HG02840 (cell line): ENCODE measurements at regions not wholly inside any gene's neighbourhood (a gene's known extent, or its start where the extent isn't known, plus 50 kb on each side); places are given as distances from the start of the nearest gene placed in this dataset.

Source experiments
- ATAC-seq: cut with Tn5 transposase; IDR thresholded peaks from one replicate; pipeline ENCODE4 v1.9.1; 2021; ENCODE audit warnings: mild to moderate bottlenecking, moderate library complexity, moderate number of reproducible peaks; ENCODE audit not compliant: unreplicated experiment, low FRiP score

DNA sequence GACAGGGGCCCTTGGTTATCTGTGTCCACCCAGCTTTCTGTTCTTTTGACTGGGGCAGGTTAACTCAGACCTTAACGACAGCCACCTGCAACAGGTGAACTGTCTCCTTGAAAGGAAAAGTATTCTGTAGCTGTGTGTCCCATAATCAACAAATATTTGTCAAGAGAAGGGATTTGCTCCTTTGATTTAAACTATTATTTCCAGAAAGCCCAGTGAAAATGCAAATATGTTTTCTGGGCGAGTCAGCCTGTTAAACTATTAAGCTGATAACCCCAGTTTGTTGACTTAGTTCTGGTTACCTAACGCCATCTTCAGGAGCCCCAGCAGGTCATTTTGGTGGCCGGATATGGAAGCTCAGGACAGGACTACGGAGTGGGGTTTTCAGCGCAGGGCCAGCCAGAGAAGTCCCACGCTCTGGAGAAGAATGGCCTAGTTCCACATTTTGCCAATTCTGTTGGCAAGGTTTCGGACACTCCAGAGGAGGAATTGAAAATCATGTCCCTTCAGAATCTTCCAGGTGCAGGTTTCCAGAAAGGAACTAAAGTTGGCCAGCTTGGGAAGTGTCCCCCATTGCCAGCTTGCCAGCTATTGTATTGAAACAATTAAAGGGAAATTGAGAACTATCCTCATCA, 54.5 kb downstream of the ADRA2A start:
- no peak for ATAC-seq

DNA sequence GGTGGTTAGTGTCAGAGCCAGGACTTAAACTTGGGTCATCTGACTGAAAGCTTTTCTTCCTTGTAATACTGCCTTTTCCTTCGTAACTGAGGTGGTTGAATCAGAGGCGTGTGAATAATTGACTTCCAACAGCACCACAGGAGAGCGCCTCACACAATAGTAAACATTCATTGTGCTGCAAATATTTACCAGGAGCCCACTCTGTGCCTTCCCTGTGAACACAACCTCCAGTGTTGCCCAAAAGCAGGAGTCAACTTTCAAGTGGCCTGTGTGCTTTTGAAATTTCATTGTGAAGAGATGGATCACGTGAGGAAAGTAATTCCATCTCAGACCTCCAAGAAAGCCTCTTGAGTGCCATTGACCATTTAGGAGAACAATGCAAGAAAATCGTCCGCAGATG, 60.2 kb downstream of the ADRA2A start:
- ATAC-seq, result no peak

DNA sequence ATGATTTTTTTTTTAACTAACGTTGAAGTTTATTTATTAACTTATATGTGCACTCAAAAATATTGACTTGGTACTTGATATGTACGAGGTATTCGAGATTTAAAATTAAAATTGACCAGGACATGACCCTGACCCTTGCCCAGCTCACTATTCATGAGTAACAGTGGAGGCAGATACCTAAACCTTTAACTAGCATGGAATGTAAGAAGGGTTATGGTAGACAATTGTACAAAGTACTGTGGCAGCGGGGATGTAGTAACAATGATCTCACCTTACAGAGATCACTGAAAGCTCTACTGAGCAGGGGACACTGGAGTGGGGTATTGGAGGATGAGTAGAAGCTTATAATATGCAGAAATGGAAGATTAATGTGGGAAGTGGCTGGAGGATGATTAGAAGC, 60.8 kb downstream of the ADRA2A start:
- no peak for ATAC-seq

DNA sequence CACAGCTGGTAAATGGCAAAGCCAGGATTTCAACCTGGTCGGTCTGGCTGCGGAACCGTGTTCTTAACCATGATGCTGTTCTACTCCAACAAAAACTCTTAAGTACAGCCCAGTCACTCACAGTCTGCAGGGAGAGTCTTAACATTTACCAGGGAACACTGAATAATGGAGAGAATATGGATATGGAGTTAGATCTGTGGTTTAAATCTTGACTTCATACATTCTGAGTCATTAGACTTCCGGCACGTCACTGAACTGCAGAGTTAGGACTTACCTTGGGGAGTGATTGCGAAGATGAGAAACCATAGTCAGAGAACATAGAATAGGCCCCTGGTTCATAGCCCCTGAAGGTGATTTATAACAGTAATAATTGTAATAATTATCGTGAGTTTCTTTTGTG, 61.7 kb downstream of the ADRA2A start:
- no peak for ATAC-seq

- no peak for ATAC-seq
Measured at GRCh38 chr10:111139567-111139966, 62.7 kb downstream of the ADRA2A start.

DNA sequence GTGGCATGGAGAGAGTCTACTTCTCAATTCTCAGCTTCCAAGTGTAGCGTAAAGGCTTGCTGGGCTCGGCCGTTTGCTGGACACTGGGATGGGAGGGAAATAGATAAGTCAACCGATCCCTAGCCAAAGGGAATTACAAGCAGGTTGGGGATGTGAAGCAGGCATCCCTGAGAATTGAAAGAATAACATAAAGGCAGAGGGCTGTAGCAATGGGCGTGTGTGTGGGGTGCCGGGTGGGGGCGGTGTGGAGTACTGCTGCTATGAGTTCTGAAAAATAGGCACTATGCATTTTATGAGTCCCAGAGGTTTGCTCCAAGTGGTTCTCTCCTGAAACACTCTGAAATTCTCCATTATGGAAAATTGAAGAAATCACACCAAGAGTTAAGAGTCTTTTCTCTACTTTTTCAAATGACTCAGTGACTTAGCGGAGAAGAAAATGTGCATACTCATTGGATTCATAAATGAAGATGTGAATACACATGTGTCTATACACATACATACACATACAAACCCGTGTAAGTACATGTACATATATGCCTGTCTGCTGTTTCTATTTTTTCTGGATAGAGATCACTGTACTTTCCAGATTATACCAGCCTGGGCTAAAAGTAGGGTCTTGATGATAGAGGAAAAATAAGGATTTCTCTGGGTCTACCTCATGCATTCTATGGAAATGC, 65.4 kb downstream of the ADRA2A start:
- ATAC-seq, result no peak

- no peak for ATAC-seq
Measured at GRCh38 chr10:111146025-111146640, 69.3 kb downstream of the ADRA2A start.

GRCh38 chr10:111148025-111148424, 71.2 kb downstream of the ADRA2A start:
- no peak for ATAC-seq

GRCh38 chr10:111148440-111148839, 71.6 kb downstream of the ADRA2A start:
- no peak for ATAC-seq

DNA sequence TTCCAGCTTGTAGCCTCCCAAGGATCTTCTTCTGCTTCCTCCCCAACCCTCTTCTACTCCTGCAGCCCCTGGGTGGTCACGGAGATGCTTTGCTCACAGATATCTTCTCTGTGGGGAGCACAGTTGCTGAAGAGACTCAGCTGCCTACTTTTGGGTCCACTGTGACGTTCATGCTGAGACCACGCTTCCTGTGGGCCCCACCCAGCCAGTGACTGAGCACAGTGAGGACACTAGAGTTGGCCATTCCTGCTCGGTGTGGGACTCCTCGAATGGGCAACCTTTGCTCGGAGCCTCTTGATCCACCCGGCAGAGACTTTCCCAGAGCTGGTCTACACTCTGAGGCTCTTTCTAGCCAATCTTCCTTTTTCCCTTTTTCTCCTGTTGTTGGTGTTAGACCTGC, 73.9 kb downstream of the ADRA2A start:
- ATAC-seq, result no peak

DNA sequence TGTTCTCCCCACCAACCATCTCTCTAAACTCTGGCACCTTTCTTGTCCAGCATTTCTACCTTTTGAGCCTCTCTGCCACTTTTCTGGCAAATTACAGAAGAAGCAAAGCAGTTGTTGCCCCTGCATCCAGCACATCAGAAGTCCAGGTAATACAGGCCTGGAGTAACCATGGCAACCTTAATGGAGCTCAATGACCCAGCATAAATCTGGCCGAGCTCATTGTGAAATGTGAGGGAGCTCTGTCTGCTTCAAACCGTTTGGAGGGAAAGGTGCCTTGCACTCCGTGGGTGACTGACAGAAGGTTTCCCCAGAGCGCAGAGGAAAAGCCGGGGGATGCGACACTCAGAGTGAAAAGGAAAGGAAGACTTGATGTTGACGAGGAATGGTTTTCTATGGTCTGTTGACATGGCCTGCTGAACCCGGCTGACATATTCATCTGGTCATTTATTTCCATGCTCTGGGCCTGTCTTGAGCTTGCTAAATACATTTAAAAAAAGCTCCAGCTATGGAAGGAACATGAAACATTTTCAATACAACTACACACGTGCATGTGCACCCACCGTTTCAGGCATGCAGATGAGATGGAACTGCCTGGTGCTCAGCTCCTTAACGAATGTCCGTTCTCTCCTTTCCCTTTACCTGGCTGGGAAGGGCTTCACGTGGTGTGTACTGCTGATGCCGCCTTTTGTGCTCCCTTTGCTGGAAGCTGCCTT, 74.9 kb downstream of the ADRA2A start:
- no peak for ATAC-seq

GRCh38 chr10:111156754-111157153, 79.9 kb downstream of the ADRA2A start:
- ATAC-seq, result no peak

- no peak for ATAC-seq
Measured at GRCh38 chr10:111158595-111158994, 81.8 kb downstream of the ADRA2A start.

GRCh38 chr10:111161109-111161874, 84.5 kb downstream of the ADRA2A start:
- ATAC-seq, result no peak

DNA sequence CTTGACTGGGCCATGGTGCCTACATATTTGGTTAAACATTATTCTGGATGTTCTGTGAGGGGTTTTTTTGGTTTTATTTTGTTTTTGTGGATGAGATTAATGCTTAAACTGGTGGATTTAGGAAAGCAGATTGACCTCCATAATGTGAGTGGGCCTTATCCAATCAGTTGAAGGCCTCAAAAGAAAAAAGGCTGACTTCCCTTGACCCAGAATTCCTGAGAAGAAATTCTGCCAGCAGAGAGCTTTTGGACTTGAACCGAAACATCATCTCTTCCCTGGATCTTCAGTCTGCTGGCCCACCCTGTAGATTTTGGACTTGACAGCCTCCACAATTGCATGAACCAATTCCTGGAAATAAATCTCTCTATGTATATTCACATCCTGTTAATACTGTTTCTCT, 94.4 kb downstream of the ADRA2A start:
- no peak for ATAC-seq

DNA sequence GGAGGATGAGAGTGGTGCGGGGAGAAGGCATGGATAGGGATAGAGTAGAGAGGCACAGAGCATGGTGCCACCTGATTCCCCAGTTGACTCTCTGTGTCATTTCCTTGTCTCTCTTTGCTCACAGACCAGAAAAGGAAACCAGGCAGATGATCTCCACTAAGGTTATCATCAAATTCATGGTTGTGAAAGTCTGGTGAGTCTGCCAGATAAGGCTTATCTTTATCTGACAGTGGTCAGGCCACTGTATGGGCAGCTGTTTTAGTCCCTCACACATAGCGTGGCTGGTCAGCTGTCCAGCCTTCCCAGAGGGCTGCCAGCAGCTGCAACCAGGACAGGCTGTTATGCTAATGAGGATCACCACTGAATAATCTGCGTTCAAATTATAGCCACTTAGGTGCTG, 99.0 kb downstream of the ADRA2A start:
- no peak for ATAC-seq

- ATAC-seq, result no peak
Measured at GRCh38 chr10:111177379-111177778, 100.5 kb downstream of the ADRA2A start.

DNA sequence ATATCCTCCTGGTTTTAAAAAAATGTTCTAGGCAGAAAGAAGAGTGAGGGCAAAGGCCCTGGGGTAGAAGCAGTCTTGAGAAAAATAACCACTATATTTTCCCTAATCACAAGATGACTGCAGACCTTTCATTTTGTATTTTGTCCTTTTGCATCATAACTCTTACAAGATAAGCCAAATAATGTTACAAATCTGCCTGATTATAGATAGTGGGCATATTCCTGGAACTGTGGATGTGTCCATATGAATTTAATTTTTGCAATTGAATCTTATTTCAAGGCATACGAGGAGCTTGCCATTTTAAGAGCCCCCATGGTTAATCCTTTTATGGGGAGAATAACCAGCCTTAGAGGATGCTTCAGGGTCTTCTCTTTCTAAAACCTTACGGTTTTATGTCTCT, 102.7 kb downstream of the ADRA2A start:
- no peak for ATAC-seq

- ATAC-seq, result no peak
Measured at GRCh38 chr10:111186358-111186757, 109.5 kb downstream of the ADRA2A start.

DNA sequence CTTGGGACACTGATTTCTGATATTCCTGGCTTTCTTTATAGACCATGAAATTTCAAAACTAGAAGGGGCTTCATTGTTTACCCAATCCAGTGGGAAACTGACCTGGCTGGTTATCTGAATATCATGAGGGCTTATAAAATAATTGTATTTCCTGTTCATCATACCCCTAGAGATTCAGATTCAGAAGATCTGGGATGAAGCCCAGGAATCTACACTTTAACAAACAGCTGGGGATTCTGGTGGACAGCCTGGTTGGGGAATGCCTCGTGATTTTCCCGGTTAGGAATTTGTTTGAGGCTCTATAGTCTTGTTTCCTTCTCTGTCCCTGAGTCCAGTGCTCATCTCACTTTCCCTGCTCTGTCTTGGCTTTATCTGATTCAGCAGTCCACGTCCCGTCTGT, 110.3 kb downstream of the ADRA2A start:
- ATAC-seq, result no peak

DNA sequence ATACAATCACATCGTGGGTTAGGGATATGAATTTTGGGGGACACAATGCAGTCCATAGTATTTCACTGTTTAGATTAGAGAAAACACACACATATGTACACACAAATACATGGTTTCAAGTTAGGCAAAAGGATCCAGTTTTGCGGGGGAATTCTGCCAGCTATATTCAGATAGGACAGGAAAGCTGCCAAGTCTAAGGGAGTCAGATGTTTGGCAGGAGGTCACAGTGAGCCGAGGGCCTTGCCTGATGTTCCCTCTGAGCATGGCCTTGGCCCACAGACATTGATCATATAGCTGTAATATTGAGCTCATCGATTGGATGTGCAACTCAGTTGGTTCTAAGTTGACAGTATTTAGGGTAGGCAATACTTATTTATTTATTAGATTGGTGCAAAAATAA, 122.8 kb downstream of the ADRA2A start:
- ATAC-seq, result no peak
